MCF 10A (cell line): ENCODE measurements at regions not wholly inside any gene's neighbourhood (a gene's known extent, or its start where the extent isn't known, plus 50 kb on each side); places are given as distances from the start of the nearest gene placed in this dataset.

ENCODE experiments used
- BruUV-seq: library from RNA; stranded (reverse); fragments of 400-500 nt; replicated peaks from 2 replicates; lab custom pipeline; 2021; lab: Mats Ljungman, UMichigan
- CTCF ChIA-PET: fragments of 300-600 bp; sonication (Branson Sonifier 250); formaldehyde crosslinking; extraction: SDS; loops from one replicate; lab custom pipeline; 2021; ENCODE audit warnings: antibody characterized with exemption, inconsistent platforms; lab: Yijun Ruan, JAX
- POLR2A ChIA-PET: fragments of 300-600, 350-650 bp; sonication (Branson Sonifier 250); formaldehyde crosslinking; extraction: SDS; loops from one replicate; lab custom pipeline; 2020; ENCODE audit warnings: antibody characterized with exemption, inconsistent platforms; lab: Yijun Ruan, JAX
- DNase-seq: peaks from one replicate; pipeline ENCODE4 v3.0.0-alpha.2; 2018; ENCODE audit not compliant: unreplicated experiment
- H3K27ac Mint-ChIP-seq: one replicate; pipeline ENCODE4 v1.8.0; 2022; ENCODE audit warnings: mild to moderate bottlenecking, low read depth, mixed read lengths; ENCODE audit not compliant: unreplicated experiment
- H3K27me3 Mint-ChIP-seq: one replicate; pipeline ENCODE4 v1.8.0; 2022; ENCODE audit warnings: mixed read lengths; ENCODE audit not compliant: insufficient read depth, unreplicated experiment
- H3K36me3 Mint-ChIP-seq: one replicate; pipeline ENCODE4 v1.8.0; 2022; ENCODE audit warnings: mild to moderate bottlenecking, moderate library complexity, mixed read lengths; ENCODE audit not compliant: insufficient read depth, unreplicated experiment
- H3K4me1 Mint-ChIP-seq: one replicate; pipeline ENCODE4 v1.8.0; 2022; ENCODE audit warnings: mixed read lengths; ENCODE audit not compliant: insufficient read depth, unreplicated experiment
- H3K4me3 Mint-ChIP-seq: one replicate; pipeline ENCODE4 v1.8.0; 2022; ENCODE audit warnings: mild to moderate bottlenecking, moderate library complexity, mixed read lengths; ENCODE audit not compliant: unreplicated experiment
- H3K9me3 Mint-ChIP-seq: one replicate; pipeline ENCODE4 v1.8.0; 2022; ENCODE audit warnings: mixed read lengths; ENCODE audit not compliant: unreplicated experiment
- CTCF ChIP-seq: fragments of 200-600 bp; IDR thresholded peaks from one replicate; pipeline ENCODE4 v1.8.0; 2022; ENCODE audit warnings: antibody characterized with exemption, mild to moderate bottlenecking; ENCODE audit not compliant: unreplicated experiment
- intact Hi-C: fragments of 100-400 bp; cut with micrococcal nuclease; formaldehyde crosslinking; loops from 2 replicates; pipeline ENCODE4 v1.14.1; 2022

- ChIA-PET CTCF (no interaction called here), POLR2A (no interaction called here)
- Mint-ChIP-seq H3K27ac (no peak overlapping the region), H3K4me3 (no peak overlapping the region), H3K36me3 (no peaks in the 10 kb centered on the region), H3K9me3 (no peaks in the 10 kb centered on the region), H3K4me1 (no peaks in the 10 kb centered on the region), H3K27me3 (no peaks in the 10 kb centered on the region)
- intact Hi-C loops = no loop called here
- BruUV-seq = no TSS peak
- TF ChIP-seq CTCF = no peak
- DNase-seq = no peak
Observed at GRCh38 chr6:91407706-91408105, 820.8 kb upstream of the MAP3K7 start.

- no peak overlapping the region for H3K27ac Mint-ChIP-seq
- intact Hi-C loops = no loop called here
- H3K9me3 Mint-ChIP-seq = no peaks in the 10 kb centered on the region
- no peaks in the 10 kb centered on the region for H3K27me3 Mint-ChIP-seq
- CTCF ChIA-PET = interaction anchor here (1.4 kb wide), 1 partner anchor 12 kb away, joined by 3 read pairs; no protein-coding TSS in a partner anchor
- no TSS peak for BruUV-seq
- DNase-seq = no peak
- POLR2A ChIA-PET = no interaction called here
- no peaks in the 10 kb centered on the region for H3K4me1 Mint-ChIP-seq
- no peaks in the 10 kb centered on the region for H3K36me3 Mint-ChIP-seq
- H3K4me3 Mint-ChIP-seq = no peak overlapping the region
- TF ChIP-seq CTCF = no peak
Observed at GRCh38 chr6:91392951-91393350, 806.1 kb upstream of the MAP3K7 start.

GRCh38 chr6:91387290-91388059 is 800.6 kb upstream of the MAP3K7 start:
- BruUV-seq = no TSS peak
- DNase-seq = no peak

GRCh38 chr6:91386204-91386603 is 799.3 kb upstream of the MAP3K7 start:
- Mint-ChIP-seq H3K27me3 (no peaks in the 10 kb centered on the region), H3K4me3 (no peak overlapping the region), H3K4me1 (no peaks in the 10 kb centered on the region), H3K9me3 (no peaks in the 10 kb centered on the region), H3K36me3 (no peaks in the 10 kb centered on the region), H3K27ac (no peak overlapping the region)
- no TSS peak for BruUV-seq
- no peak for TF ChIP-seq CTCF
- no peak for DNase-seq
- intact Hi-C loops = no loop called here
- CTCF ChIA-PET = interaction anchor here (0.6 kb wide), 1 partner anchor 37 kb away, joined by 3 read pairs; no protein-coding TSS in a partner anchor
- POLR2A ChIA-PET = no interaction called here

More at GRCh38 chr6:91387290-91388059, 800.6 kb upstream of the MAP3K7 start:
- Mint-ChIP-seq H3K4me1 (no peaks in the 10 kb centered on the region), H3K9me3 (no peaks in the 10 kb centered on the region), H3K27me3 (no peaks in the 10 kb centered on the region), H3K36me3 (no peaks in the 10 kb centered on the region), H3K27ac (no peak overlapping the region), H3K4me3 (no peak overlapping the region)
- intact Hi-C loops = no loop called here
- ChIA-PET POLR2A (no interaction called here), CTCF (interaction anchor here (0.5 to 0.7 kb wide), 2 partner anchors 25 to 220 kb away, joined by 3 read pairs; no protein-coding TSS in a partner anchor)
- no peak for TF ChIP-seq CTCF
